ENCODE measurements at regions not wholly inside any gene's neighbourhood (a gene's known extent, or its start where the extent isn't known, plus 50 kb on each side); places are given as distances from the start of the nearest gene placed in this dataset.

GRCh38 chr10:4687397-4687796 lies 138.6 kb upstream of the AKR1E2 start:
- no peak for DNase-seq

GRCh38 chr10:4686644-4686996 lies 139.4 kb upstream of the AKR1E2 start:
- DNase-seq: no peak

- no peak for DNase-seq
Measured at GRCh38 chr10:4685904-4686643, 139.9 kb upstream of the AKR1E2 start.

- DNase-seq: no peak
Measured at GRCh38 chr10:4685491-4685890, 140.5 kb upstream of the AKR1E2 start.

GRCh38 chr10:4684434-4684833 lies 141.6 kb upstream of the AKR1E2 start:
- no peak for DNase-seq

GRCh38 chr10:4683838-4684237 lies 142.2 kb upstream of the AKR1E2 start:
- DNase-seq: no peak

- no peak for DNase-seq
Measured at GRCh38 chr10:4683137-4683536, 142.9 kb upstream of the AKR1E2 start.

GRCh38 chr10:4678951-4679671 lies 146.9 kb upstream of the AKR1E2 start:
- no peak for DNase-seq

GRCh38 chr10:4678023-4678950 lies 147.7 kb upstream of the AKR1E2 start:
- no peak for DNase-seq

- no peak for DNase-seq
Measured at GRCh38 chr10:4677296-4678021, 148.5 kb upstream of the AKR1E2 start.

GRCh38 chr10:4676566-4676965 lies 149.4 kb upstream of the AKR1E2 start:
- no peak for DNase-seq

- no peak for DNase-seq
Measured at GRCh38 chr10:4675808-4676207, 150.2 kb upstream of the AKR1E2 start.

GRCh38 chr10:4673279-4674040 lies 152.5 kb upstream of the AKR1E2 start:
- DNase-seq: no peak

- DNase-seq: no peak
Measured at GRCh38 chr10:4672201-4672600, 153.8 kb upstream of the AKR1E2 start.

GRCh38 chr10:4671451-4672145 lies 154.4 kb upstream of the AKR1E2 start:
- no peak for DNase-seq

GRCh38 chr10:4670737-4671136 lies 155.3 kb upstream of the AKR1E2 start:
- DNase-seq: no peak

- no peak for DNase-seq
Measured at GRCh38 chr10:4669585-4669984, 156.4 kb upstream of the AKR1E2 start.

- peak; percentile 48 for DNase-seq
Measured at GRCh38 chr10:4663162-4663992, 162.6 kb upstream of the AKR1E2 start.

- no peak for DNase-seq
Measured at GRCh38 chr10:4662576-4663161, 163.3 kb upstream of the AKR1E2 start.

Data from activated CD4-positive, alpha-beta T cell treated with anti-CD3 and anti-CD28 coated beads, Interleukin-2, amount 50 U/mL, for 16 hours (primary cell).